Esophagus squamous epithelium (tissue), 5 donors: ENCODE measurements at regions not wholly inside any gene's neighbourhood (a gene's known extent, or its start where the extent isn't known, plus 50 kb on each side); places are given as distances from the start of the nearest gene placed in this dataset.

ENCODE experiments used
- DNase-seq: peaks from one replicate; lab custom pipeline; 2025; lab: John Stamatoyannopoulos, UW
- H3K27ac ChIP-seq, 4 donors: fragments of 200-600 bp; sonication (generic); one replicate each; pipeline ENCODE4 v1.5.1; 2016 to 2019; ENCODE audit warnings: mild to moderate bottlenecking in 1 of 4
- H3K27me3 ChIP-seq, 4 donors: fragments of 200-600 bp; sonication (generic); 1 replicate in 3 of 4; 2 replicates in 1 of 4; pipeline versions ENCODE4 v1.5.1 to v1.6.0; 2017 to 2021; ENCODE audit warnings: antibody characterized with exemption in 1 of 4
- H3K36me3 ChIP-seq, 3 donors: fragments of 200-600 bp; sonication (generic); one replicate each; pipeline ENCODE4 v1.5.1; 2016 to 2019
- H3K4me1 ChIP-seq, 3 donors: fragments of 200-600 bp; sonication (generic); one replicate each; pipeline ENCODE4 v1.5.1; 2017 to 2019
- H3K4me3 ChIP-seq, 4 donors: fragments of 200-600 bp; sonication (generic); 1 replicate in 3 of 4; 2 replicates in 1 of 4; pipeline ENCODE4 v1.5.1; 2016 to 2019; ENCODE audit warnings: mild to moderate bottlenecking in 2 of 4, moderate library complexity in 1 of 4
- H3K9me3 ChIP-seq, 3 donors: fragments of 200-600 bp; sonication (generic); one replicate each; pipeline ENCODE4 v1.5.1; 2016 to 2019
- POLR2A ChIP-seq, 4 donors: fragments of 450-650 bp; IDR thresholded peaks; one replicate each; pipeline ENCODE4 v1.6.1; 2017; ENCODE audit warnings: antibody characterized with exemption in 4 of 4, mild to moderate bottlenecking in 4 of 4, moderate library complexity in 3 of 4
- WGBS, 2 donors: methylation state at CpG; one replicate each; pipeline ENCODE4 v1.1.5; 2018; 5-methylcytosine and 5-hydroxymethylcytosine counted together
- intact Hi-C: fragments of 100-400 bp; cut with DNase I; formaldehyde crosslinking; loops from one replicate; pipeline ENCODE4 v1.15.0; 2022
- TF ChIP-seq, protein P1 (sequence below), 6 experiments: fragments of 450-650 bp in 4 of 6; fragments of 200-600 bp in 2 of 6; sonication (generic) in 2 of 6; IDR thresholded peaks; one replicate each; pipeline ENCODE4 v1.5.1; 2016 to 2019; ENCODE audit warnings: antibody characterized with exemption in 6 of 6, mild to moderate bottlenecking in 4 of 6, moderate library complexity in 4 of 6
- donor health status: DM: yes; HTN: yes; CAD: no.

DNA sequence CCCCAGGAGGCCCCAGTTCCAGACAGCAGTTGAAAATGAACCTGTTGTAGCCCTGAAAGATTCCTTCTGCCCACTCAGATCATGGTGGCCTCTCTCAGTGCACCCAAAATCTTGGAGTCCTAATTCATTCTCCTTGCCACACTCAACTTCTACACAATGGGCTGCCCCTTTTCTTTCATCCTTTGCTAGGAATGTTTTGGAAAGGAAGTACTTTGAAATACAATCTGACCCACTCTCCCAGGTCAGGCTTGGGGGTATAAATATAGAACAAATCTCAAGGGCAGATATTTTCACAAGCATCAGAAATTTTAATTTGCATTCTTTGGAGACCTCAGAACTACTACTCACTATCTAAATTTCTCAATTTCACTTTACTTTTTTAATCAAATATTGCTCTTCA is 103.2 kb upstream of the SH3BP4 start:
- Histone ChIP-seq H3K4me3 (no peak overlapping the region), H3K9me3 (no peaks in the 10 kb centered on the region), H3K36me3 (no peaks in the 10 kb centered on the region), H3K27ac (no peak overlapping the region), H3K4me1 (no peaks in the 10 kb centered on the region), H3K27me3 (peaks cover 0 to 8% (median 0%) of the 10 kb centered on the region in 4 donors)
- TF ChIP-seq, protein P1, sequence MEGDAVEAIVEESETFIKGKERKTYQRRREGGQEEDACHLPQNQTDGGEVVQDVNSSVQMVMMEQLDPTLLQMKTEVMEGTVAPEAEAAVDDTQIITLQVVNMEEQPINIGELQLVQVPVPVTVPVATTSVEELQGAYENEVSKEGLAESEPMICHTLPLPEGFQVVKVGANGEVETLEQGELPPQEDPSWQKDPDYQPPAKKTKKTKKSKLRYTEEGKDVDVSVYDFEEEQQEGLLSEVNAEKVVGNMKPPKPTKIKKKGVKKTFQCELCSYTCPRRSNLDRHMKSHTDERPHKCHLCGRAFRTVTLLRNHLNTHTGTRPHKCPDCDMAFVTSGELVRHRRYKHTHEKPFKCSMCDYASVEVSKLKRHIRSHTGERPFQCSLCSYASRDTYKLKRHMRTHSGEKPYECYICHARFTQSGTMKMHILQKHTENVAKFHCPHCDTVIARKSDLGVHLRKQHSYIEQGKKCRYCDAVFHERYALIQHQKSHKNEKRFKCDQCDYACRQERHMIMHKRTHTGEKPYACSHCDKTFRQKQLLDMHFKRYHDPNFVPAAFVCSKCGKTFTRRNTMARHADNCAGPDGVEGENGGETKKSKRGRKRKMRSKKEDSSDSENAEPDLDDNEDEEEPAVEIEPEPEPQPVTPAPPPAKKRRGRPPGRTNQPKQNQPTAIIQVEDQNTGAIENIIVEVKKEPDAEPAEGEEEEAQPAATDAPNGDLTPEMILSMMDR (IDR thresholded peaks at IDR 0.05): no peak
- no peak for TF ChIP-seq POLR2A (IDR thresholded peaks at IDR 0.05)
- intact Hi-C loops: no loop called here
- no peak for DNase-seq

DNA sequence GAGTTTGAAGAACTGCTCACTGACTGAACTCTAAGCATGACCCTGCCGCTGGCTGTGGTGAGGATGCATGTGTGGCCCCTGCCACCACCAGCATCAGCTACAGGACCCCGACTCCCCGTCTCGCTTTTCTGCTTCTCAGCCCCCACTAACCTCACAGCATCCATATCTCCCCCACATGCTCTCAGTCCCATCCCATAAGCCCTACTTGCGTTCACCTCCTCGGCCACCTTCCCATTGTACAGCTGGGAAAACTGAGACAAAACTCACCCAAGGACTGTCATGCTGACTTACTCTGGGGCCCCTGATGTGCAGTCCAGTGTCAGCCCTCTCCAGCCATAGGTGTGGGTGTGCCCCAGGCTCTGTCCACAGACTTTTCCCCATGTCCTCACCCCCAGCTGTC is 104.2 kb upstream of the SH3BP4 start:
- 85 to 93% methylated on average over 6 of the region's 6 CpGs for WGBS, 2 donors
- TF ChIP-seq, protein P1 (IDR thresholded peaks at IDR 0.05): no peak
- TF ChIP-seq POLR2A (IDR thresholded peaks at IDR 0.05): no peak
- intact Hi-C loops: no loop called here
- DNase-seq: no peak
- H3K36me3 ChIP-seq: no peaks in the 10 kb centered on the region
- no peaks in the 10 kb centered on the region for H3K9me3 ChIP-seq
- H3K27me3 ChIP-seq: peaks cover 0 to 8% (median 0%) of the 10 kb centered on the region in 4 donors
- H3K27ac ChIP-seq: no peak overlapping the region
- no peak overlapping the region for H3K4me3 ChIP-seq
- H3K4me1 ChIP-seq: no peaks in the 10 kb centered on the region

DNA sequence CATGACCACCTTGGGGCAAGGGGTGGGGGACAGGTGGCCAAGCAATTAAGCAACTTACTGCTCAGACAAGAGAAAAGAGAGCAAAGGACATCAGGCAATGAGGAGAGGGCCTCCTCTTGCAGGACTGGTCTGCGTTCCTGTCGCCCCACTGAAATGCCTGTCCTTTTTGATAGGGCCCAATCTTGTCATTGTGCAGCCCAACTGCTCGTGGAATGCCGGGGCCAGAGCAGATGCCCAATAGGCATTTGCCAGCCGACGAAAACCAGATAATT is 104.5 kb upstream of the SH3BP4 start:
- no peak overlapping the region for H3K4me3 ChIP-seq
- H3K27me3 ChIP-seq: peaks cover 0 to 8% (median 0%) of the 10 kb centered on the region in 4 donors
- WGBS, 2 donors: 98% methylated on average over 6 of the region's 6 CpGs; no CpG with 5 or more reads in 1 of the 2 donors
- H3K27ac ChIP-seq: no peak overlapping the region
- no peaks in the 10 kb centered on the region for H3K9me3 ChIP-seq
- TF ChIP-seq, protein P1 (IDR thresholded peaks at IDR 0.05): no peak
- no peaks in the 10 kb centered on the region for H3K4me1 ChIP-seq
- intact Hi-C loops: no loop called here
- H3K36me3 ChIP-seq: no peaks in the 10 kb centered on the region
- no peak for DNase-seq

DNA sequence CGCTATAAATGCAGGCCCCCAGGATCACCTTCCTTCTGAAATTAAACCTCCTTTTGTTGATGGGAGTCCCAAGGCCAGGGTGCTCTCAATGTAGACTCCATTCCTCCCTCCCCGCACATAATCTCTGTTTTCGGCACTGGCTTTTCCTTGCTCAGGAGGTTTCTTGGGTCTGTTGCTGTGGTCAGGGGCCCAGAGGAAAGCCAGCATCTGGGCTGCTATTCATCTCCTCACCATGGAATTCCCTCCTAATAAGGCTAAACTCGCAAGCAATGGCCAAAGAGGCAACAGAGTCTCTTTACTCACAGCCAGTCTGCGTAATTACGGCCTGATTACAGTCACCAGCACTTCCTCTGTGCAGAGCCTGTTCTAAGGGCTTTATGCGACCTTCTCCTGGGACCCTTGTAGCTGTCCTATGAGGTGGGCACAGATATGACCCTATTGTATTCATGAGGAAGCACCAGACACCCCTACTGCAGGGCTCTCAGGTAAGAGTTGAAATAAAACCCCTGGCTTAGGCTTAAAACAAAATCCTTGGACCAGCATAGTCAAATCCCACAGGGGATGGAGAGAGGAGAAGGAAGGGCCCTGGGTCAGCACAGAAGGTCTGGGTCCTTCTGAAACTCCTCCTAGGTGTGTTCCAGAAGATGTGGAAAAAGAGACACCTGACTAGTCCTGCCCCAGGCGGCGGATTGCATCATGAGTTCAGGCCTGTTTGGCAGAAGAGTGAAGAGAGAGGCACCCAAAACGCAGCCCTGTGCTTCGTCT is 105.0 kb upstream of the SH3BP4 start:
- H3K4me3 ChIP-seq: no peak overlapping the region
- intact Hi-C loops: no loop called here
- no peak for DNase-seq
- no peaks in the 10 kb centered on the region for H3K4me1 ChIP-seq
- no peaks in the 10 kb centered on the region for H3K36me3 ChIP-seq
- no peak overlapping the region for H3K27ac ChIP-seq
- WGBS, 2 donors: 91 to 100% methylated on average over 2 to 10 of the region's 11 CpGs
- TF ChIP-seq POLR2A (IDR thresholded peaks at IDR 0.05): no peak
- TF ChIP-seq, protein P1 (IDR thresholded peaks at IDR 0.05): no peak
- H3K27me3 ChIP-seq: peaks cover 0 to 8% (median 0%) of the 10 kb centered on the region in 4 donors
- no peaks in the 10 kb centered on the region for H3K9me3 ChIP-seq

DNA sequence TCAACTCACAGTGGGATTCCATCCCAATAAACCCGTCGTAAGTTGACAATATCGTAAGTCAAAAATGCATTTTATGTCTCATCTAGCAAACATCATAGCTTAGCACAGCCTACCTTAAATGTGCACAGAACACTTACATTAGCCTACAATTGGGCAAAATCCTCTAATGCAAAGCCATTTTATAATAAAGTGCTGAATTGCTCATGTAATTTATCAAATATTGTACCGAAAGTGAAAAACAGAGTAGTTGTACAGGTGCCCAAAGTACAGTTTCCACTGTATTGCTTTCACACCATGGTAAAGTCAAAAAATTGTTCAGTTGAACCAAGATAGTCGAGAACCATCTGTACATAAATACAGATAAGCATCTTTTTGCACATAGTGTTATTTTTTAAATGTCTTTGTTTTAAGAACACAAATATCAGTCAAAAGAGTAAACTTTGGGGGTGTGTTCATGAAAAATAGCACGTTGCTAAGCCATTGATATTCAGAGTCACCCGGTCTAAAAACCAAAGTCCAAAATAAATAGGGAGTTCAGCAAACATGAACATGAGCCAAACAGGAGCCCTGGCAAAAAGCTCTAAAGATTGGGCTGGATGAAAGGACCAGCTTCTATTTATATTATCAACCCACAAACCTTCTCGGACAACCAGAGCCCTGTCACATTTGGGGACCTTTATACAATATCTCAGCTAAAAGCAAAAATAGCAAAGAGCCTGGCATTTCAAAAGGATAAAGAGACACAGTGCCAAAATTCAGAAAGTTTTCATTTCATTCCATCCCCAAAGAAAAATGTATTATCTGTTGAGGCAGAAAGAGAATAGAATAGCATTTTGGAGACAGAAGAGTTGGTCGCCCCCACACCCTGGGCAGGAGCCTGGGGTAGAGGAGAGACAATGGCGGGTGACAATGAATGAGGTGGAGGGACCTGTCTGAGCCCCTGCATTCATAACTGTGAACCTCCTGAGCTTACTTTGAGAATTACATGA is 105.9 kb upstream of the SH3BP4 start:
- 74% methylated on average over 10 of the region's 10 CpGs for WGBS, 2 donors
- TF ChIP-seq, protein P1 (IDR thresholded peaks at IDR 0.05): no peak
- TF ChIP-seq POLR2A (IDR thresholded peaks at IDR 0.05): no peak
- intact Hi-C loops: no loop called here

More for the DNA sequence above, 105.9 kb upstream of the SH3BP4 start:
- H3K4me1 ChIP-seq: peaks cover 0 to 7% (median 0%) of the 10 kb centered on the region in 3 donors
- no peaks in the 10 kb centered on the region for H3K36me3 ChIP-seq
- no peaks in the 10 kb centered on the region for H3K9me3 ChIP-seq
- H3K27ac ChIP-seq: no peak overlapping the region
- peaks cover 0 to 8% (median 0%) of the 10 kb centered on the region in 4 donors for H3K27me3 ChIP-seq
- no peak overlapping the region for H3K4me3 ChIP-seq
- no peak for DNase-seq
